ENCODE measurements at regions not wholly inside any gene's neighbourhood (a gene's known extent, or its start where the extent isn't known, plus 50 kb on each side); places are given as distances from the start of the nearest gene placed in this dataset.

GRCh38 chr2:2851316-2851715 is 520.2 kb upstream of the MYT1L start:
- no peak for TF ChIP-seq HDAC6 (IDR thresholded peaks at IDR 0.05; ENCODE audit: low read depth, low read length)
- TF ChIP-seq RAD21 (IDR thresholded peaks at IDR 0.05 in 1 of 2, conservative IDR thresholded peaks at IDR 0.05 in 1 of 2; ENCODE audit: low read depth in 2 of 2, low read length in 2 of 2), result no peak
- TF ChIP-seq POLR2A (IDR thresholded peaks at IDR 0.05; ENCODE audit: control extremely low read depth in 1 of 2, low read depth in 2 of 2, low read length in 2 of 2), result no peak
- no peak for TF ChIP-seq CTCF (IDR thresholded peaks at IDR 0.05; ENCODE audit: control extremely low read depth in 1 of 3, insufficient read depth in 1 of 3, low read depth in 1 of 3, low read length in 3 of 3)
- no peak for TF ChIP-seq ATF2 (IDR thresholded peaks at IDR 0.05; ENCODE audit: low read length)
- no peak for TF ChIP-seq JUND (IDR thresholded peaks at IDR 0.05; ENCODE audit: low read length)
- no peak for TF ChIP-seq TAF1 (IDR thresholded peaks at IDR 0.05; ENCODE audit: low read depth, low read length)

All from H1 (cell line).